HG03571 (cell line): ENCODE measurements at regions not wholly inside any gene's neighbourhood (a gene's known extent, or its start where the extent isn't known, plus 50 kb on each side); places are given as distances from the start of the nearest gene placed in this dataset.

Source experiments
- ATAC-seq: cut with Tn5 transposase; IDR thresholded peaks from one replicate; pipeline ENCODE4 v1.9.1; 2021; ENCODE audit not compliant: unreplicated experiment

DNA sequence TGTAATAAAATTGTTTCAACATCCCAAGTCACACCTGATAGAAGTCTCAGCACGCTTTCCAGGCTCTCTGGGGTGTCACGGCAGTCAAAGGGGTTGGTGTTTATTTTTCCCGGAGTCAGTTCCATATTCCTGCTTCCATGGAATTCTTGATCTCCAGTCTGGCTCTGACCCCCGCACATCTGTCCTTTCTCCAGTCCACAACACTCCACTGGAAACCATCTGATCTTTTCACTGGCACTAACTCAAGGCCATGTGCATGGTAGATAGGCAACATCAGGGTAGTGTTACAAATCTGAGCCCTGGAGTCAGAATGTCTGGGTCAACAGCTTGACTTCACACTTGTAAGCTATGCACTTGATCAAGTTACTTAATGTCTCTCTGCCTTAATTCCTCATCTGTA is 176.2 kb downstream of the WDR11 start:
- no peak for ATAC-seq

DNA sequence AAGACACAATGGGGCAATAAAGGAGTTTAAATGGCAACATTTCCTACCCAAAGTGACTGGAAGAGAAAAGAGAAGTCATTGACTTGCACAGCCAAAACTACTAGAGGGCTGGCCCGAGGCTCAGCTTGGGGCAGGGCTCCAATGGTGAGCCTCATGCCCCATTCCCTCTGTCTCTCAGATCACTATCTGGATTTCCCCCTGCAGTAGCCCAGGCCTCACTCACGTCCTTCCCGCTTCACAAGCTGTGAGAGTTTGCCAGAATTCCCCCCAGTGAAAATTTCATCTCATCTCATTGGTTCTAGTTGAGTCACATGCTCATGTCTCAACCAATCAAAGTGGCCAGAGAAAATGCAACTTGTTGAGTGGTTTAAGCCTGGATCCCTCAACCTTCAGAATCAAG is 181.3 kb downstream of the WDR11 start:
- no peak for ATAC-seq

DNA sequence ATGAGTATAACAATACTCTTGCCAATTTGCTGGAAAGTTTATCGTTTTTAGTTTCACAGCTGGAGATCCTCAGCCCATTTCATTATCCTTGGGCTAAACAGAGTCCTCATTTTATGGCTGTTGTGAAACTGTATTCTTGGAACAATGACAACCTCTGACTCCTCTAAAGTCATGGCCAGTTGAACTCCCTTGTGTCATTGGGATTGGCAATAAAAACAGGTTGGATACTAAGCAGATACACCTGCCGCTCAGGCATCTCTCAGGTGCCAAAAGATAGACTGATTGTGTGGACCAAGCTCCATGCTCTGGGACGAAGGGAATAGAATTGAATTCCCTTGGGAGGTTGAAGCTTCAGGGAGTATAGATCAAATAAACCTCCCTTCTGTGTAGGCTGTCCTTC is 182.2 kb downstream of the WDR11 start:
- no peak for ATAC-seq

DNA sequence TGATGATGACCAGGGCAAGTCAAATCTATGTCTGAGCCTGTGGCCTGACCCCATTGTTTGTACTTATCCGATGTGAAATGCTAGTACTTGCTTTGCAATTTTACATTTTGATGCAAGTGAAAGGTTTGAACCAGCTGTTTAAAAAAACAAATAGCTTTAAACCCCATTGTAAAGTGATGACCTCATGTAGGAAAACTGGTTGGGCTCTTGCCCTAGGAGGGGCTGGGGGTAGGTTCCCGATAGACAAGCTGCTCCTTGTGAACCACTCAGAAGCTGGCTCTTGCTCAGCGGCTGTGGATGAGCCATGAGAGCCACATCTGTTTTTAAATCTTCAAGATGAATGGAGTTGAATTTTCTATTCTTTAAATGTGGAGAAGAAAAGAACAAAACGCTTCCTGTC is 185.3 kb downstream of the WDR11 start:
- no peak for ATAC-seq

DNA sequence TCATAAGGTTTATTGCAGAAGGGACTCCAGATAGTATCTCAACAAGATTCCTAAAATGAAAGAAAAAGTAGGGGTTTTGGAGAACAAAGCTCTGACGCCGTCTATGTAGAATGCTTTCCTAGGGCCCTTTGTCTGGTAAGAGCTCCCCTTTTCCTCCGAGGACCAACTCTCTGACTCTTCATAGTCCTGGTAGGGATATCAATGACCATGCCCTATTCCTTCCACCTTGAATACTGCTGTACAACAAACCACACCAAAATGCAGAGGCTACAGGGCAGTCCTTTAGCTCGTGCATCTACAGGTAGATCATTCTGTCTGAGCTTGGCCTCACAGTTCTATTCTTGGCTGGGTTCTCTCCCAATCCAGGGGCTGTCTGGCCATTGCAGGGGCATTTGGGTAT is 190.3 kb downstream of the WDR11 start:
- no peak for ATAC-seq

DNA sequence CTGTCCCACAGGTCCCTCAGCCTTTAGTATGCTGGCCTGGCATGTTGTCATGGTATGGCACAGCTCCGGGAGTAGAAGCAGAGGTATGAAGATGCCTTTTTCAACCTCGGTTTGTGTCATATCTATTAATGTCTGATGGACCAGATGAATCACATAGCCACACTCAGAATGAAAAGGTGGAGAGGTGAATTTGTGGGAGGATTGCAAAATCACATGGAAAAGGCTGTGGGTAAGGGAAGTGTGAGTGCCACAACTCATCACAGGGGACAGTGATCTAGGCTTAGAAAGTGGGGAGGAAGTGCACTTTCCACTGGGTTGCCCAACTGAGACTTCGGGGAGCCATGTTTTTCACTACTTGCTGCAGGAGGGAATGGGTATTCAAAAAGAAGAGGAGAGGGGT is 190.7 kb downstream of the WDR11 start:
- no peak for ATAC-seq

DNA sequence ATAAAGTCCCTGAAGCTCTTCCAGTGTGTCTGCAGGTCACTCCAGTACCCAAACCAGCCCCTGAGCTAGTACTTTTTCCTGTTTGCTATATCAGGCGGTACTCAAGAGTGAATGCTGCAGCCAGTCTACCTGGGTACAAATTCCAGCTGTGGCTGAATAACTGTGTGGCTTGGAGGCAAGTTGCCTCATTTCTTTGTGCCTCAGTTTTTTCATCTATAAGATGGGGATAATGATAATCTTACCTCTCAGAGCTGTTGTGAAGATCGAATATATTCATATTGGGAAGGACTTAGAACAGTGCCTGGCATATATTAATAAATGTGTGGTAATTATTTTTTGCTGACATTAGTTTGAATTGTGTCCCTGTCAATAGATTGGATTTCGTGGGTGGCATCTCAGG is 191.2 kb downstream of the WDR11 start:
- ATAC-seq, result no peak

DNA sequence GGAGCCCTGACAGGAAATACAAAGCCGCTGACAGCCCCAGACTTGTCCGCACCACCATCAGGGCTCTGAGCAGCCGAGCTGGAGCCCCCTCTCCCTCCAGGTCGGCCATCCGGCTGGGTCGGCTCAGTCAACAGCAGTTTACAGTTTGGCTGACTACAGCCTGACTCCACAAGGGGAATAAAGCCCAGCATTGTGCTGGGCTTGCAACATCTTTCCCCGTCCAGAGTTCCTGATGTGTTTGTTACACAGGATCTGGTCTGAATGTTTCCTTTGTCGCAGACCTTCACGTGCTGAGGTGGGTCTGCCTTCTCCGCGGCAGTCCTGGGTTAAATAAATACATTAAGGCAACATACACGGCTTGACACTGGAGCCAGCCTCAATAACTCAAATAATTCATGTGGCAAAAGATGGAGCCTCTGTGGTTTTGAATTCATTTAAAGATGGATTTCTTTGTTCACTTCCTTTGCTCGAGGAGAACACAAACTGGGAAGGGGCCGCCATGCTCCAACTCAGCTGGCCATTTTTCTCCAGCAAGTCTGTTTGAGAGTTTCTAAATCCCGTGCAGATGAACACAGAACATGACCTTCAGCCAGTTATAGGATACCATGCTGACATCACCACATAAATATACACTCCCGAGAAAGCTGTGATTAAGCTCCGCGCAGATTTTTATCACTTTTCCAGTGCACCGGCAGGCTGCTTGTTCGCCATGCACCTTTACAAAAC is 192.1 kb downstream of the WDR11 start:
- no peak for ATAC-seq

DNA sequence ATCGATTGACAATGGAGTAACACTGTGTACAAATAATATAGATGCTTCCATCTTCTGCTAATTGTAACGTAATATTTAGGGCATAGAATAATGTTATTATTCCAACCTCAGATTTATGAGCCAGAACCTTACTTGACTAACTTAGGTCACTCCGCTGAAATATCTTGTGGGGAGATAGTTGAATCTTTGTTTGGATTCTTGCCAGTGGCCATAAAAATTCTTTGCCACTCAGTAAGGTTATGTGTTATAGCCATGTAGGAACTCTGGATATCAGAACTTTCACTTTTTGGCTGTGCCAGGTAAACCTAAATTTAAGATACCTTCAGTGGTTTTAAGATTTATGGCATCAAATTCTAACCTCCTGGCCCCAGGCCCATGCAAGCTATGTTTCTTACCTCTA is 197.6 kb downstream of the WDR11 start:
- ATAC-seq, result no peak

DNA sequence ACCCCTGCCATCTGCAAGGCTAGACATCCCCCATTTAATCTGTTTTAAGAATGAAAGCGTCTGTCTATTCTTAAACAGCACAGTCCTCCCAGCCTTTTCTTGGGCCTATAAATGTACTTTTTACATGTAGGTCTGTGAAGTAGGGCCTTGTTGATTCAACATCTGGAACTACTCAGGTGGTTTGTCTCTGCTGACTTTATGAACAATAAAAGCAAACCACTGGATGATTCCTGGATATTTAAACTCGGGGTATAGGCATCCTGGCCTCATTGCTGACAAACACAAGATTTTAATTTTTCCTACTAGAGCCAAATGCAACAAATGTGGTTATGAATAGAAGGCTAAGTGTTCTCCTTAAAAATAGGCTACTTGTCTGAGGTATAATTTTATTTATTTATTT is 198.3 kb downstream of the WDR11 start:
- no peak for ATAC-seq

DNA sequence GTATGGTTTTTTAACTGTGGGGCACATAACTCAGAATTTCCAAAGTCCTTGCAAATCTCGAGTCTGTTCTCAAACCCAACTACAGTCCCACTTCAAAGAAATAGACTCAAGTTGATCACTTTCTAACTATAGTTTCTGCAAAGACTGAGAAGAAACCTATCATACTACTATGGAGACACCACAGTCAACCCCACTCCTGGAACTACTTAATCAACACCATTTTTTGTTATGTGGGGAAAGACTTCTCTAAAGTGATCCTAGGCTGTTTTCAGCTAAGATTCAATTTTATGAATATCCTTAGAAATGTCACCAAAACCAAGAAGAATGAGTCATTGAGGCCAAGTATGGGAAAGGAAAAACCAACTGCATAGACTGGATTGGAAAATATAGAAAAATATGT is 198.8 kb downstream of the WDR11 start:
- ATAC-seq, result no peak

DNA sequence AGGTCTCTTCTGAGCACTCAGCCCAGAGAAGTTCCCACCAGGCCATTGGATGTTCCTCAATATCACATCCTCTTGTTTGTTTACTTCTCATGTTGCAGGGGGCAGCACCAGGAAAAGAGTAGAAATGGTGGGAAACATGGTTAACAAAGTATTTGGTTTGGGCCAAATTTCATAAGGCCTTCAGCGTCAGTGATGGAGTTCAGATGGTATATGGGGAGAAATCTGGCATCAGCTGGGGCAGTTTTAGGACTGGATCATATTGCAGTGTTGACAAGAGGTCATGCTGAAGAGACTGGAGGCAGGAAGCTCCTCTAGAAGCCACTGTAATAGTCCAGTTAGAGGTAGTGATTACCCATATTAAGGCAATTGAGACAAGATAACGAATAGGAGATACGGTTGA is 200.0 kb downstream of the WDR11 start:
- no peak for ATAC-seq

DNA sequence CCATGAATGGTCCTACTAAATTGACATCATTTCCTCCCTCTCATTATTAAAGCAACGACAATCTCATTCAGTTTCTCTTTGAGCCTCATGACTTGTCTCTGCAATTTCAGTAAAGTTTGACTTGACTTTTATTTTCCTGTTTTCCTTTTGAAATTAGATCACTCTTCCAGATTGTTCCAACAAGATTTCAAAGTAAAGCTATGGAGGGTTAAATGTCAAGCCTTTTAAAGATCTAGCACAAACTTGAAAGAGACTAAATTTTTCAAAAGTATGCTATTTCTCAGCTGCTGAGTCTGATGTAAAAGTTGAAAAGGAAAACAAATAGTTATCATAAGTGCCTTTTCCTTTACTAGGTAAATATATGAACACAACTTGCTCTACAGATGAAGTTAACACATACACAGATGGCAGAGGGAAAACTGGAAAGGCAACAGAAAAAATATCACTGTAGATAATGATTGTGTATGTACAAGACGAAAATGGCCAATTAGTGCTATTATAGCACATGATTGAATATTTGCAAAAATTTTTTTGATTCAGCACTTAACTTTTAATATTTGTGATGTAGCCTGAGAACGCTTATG is 200.6 kb downstream of the WDR11 start:
- ATAC-seq, result no peak

DNA sequence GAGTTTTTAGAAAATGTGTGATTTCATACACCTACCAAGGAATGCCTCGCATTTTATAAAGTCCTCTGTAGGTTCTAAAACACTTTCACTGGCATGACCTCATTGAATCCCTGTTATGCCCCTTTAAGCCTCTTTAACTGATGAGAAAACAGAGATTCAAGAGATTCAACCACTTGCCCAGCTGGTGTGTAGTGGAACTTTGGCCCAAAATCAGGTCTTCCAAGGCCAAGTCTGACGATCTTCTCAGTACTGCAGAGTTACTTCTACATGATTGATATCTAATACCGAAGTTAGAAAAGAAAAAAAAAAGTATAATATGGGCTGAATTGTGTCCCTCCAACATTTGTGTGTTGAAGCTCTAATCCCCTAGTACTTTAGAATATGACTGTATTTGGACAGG is 202.0 kb downstream of the WDR11 start:
- no peak for ATAC-seq

DNA sequence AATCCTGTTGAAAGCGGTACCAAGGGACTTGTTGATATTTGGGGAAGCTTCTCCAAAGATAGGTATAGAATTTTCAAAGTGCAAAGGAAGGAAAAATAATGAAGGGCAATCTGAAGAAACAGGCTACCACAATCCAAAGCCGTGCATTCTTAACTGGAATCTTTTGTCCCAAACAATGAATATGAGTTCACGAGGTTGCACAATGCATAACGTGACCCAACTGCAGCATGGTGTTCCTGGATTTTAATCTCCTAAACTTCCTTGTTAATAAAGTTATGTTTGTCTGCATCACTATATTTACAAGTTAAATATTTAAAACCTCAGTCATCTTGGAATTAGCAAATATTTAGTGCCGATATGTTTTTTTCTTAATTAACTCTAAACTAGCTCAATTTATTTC is 203.7 kb downstream of the WDR11 start:
- no peak for ATAC-seq

DNA sequence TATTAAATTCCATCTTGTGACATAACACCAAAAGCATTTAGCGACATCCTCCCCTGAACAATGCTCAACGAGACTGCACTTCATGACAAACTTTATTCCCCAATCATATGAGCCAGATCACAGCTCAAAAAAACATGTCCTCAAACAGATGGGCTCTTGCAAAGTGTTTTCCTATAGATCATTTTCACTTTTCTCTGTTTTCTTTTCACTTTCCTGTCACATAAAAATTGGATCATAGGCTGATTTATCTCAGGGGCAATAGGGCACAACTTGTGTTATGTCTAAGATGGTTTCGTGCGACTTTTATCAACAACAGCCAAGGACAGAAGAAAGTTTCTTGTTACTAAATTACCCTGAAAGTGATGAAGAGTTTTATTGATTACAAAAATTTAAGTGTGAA is 206.1 kb downstream of the WDR11 start:
- no peak for ATAC-seq

DNA sequence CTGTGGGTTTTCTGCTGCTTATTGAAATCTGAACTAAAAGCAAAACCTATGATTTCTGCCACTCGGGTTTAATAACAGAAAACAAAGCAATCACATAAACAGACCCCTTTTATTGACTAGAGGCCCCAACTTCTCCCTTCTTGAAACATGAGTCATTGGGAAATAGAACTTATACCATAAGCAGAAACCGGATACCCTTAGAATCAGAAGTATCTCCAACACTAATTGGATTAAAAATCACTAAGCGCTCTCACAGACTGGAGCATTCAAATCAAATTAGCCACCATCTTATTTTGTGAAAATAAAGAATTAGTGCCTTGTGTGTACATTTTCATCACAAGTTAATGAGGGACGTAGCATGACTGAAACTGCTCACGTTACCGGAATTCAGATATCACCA is 206.9 kb downstream of the WDR11 start:
- no peak for ATAC-seq

DNA sequence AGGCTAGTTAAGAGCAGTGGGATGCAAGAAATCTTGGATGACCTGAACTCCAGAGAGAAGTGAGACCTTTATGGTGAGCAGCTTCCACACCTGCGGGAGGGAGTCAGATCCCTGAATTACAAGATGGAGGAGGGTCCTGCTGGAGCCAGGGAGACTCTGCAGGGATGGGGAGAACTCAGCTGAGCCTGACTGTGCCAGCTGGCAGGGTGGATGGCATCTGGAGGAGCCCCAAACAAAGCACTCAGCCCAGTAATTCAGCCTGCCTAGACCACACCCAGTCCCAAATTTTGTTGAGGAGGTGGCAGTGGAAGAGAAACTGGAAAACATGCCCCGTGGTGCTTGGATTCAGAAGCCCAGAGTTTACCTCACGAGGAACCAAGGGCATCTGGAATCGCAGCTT is 208.2 kb downstream of the WDR11 start:
- ATAC-seq, result no peak

DNA sequence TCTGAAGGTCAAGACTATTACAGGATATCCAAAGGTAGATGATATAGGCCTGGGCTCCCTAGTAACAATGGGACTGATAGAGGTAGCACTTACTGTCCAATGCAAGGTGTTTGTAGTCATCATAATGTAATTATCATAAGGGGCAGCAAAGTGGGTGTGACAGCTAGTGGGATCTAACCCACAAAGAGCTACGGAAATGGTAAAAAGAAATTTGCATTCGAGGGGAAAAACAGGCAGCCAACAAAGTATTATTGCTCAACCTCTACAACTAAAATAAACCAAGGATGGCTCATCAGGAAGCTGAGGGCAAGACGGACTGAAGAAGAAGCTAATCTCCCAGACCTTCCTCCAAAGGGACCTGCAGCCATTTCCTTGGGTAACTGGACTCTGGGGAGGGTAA is 211.0 kb downstream of the WDR11 start:
- ATAC-seq, result no peak

DNA sequence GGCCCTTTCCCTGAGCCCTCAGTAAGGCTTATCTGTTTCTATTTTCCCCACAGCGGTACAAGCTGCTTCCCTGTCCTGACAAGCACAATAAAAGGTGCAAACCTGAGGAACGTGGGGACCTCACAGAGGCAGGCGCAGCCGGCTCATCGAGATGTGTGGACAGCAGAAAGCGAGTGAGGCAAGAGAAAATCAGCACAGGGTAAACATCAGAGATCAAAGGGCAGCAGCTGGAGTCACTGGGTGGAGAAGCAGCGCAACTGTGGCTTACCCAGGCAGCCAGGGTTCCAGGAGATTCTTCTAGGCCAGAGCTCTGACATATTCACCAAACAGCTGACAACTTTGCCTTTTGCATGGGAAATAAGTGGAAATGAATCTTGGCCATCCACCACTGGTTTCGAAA is 212.6 kb downstream of the WDR11 start:
- no peak for ATAC-seq

DNA sequence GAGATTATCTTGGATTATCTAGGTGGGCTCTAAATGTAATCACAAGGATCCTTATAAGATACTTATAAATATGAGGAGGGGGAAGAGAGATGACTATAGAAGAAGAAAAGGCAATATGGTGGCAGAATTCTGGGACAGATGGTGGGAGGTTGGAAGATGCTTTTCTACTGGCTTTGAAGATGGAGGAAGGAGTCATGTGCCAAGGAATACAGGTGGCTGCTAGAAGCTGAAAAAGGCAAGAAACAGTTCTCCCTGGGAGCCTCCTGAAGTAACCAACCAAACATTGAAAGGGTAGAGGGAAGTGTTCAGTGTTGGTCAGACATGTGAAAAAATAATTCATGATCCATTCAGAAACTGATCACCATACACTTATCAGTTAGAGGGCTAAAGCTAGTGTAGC is 213.3 kb downstream of the WDR11 start:
- ATAC-seq, result no peak

DNA sequence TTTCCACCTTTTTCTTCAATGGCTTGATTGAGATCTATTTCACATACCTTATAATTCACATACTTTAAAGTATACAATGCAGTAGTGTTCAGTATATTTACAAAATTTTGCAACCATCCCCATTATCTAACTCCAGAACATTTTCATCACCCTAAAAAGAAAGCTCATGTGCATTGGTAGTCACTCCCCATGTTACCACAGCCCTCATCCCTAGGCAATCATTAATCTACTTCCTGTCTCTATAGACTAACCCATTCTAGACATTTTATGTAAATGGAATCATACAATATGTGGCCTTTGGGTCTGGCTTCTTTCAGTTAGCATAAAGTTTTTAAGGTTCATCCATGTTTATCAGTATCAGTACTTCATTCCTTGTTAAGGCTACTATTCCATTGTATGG is 214.2 kb downstream of the WDR11 start:
- peak; percentile 53 for ATAC-seq
